Embryonic facial prominence (tissue), 1 donor: ENCODE measurements at regions not wholly inside any gene's neighbourhood (a gene's known extent, or its start where the extent isn't known, plus 50 kb on each side); places are given as distances from the start of the nearest gene placed in this dataset.
"Not testable (repeated sequence)": the region's sequence is repeated elsewhere in the genome, so short reads cannot be mapped to it uniquely, and the experiment has no call there.

Source experiments
- DNase-seq: peaks from one replicate; pipeline ENCODE4 v3.0.0-alpha.2; 2016; ENCODE audit errors: extremely low spot score

DNA sequence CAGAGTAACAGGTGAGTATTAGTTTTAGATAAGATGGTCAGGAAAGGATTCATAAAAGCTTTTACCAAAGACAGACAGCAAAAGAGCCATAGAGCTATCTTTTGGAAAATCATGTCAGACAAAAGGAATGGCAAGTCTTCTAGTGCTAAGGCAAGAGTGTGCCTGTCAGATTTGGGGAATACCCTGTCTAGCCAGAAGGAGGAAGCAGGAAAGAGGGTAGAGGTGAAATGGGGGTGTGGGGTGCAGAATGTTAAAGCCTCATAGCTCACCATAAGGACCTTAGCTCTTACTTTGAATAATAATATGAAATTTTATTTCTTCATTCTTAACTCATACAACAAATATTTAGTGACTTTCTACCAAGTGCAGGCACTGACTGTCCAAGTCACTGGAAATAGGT is 512.1 kb upstream of the ROBO2 start:
- DNase-seq, result no peak

DNA sequence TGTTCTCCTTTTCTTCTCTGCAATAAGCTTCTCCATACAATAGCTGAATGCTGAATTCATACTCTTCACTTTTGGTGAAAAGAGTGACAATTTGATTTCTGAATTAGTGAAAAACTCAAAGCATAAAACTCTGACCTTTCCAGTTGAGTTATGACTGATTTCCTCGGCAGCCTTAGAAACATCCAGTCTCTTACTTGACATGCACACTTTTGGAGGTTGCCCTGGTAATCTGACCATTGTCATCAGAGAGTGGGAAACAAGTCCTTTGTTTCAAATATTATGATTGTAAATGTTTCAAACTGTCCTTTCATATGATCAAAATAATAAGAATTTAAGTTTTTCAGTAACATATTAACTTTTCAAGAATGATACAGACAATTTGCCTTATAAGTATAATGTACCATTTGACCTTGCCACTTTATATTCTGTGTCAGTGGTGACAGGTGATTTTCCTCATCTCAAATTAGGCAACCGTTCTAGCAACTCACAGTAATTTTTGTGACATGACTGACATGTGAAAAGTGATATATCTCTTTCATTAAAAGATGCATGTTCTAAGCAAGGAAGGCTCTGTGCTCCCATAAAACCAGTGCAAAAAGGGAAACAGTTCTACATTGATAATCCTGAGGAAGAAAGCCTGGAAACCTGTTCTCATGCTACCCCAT is 507.6 kb upstream of the ROBO2 start:
- DNase-seq, result no peak

GRCh38 chr3:76533710-76534109 is 506.2 kb upstream of the ROBO2 start:
- not testable (repeated sequence) for DNase-seq

- not testable (repeated sequence) for DNase-seq
Measured at GRCh38 chr3:76537857-76538256, 502.0 kb upstream of the ROBO2 start.

DNA sequence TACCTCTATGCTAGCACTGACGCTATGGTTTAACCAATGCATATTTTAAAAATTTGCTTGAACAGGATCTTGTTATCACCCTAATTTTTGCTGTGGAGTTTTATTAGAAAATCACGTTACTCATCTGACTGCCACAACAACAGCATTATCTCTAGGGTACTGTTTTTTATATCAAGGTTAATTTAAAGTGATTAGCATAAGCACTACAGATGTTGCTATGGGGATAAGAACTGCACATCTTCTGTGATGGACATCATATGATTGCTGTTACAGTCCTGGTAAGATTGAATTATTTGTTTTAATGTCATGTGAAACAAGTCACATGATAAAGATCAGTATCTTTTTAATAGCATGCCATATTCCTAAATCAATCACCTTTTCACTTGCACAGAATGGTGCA is 492.2 kb upstream of the ROBO2 start:
- no peak for DNase-seq

- no peak for DNase-seq
Measured at GRCh38 chr3:76550522-76551201, 489.2 kb upstream of the ROBO2 start.

GRCh38 chr3:76551739-76552138 is 488.2 kb upstream of the ROBO2 start:
- DNase-seq, result no peak

GRCh38 chr3:76552653-76553052 is 487.2 kb upstream of the ROBO2 start:
- DNase-seq, result no peak

- DNase-seq, result peak; percentile 25
Measured at GRCh38 chr3:76554707-76555106, 485.2 kb upstream of the ROBO2 start.

DNA sequence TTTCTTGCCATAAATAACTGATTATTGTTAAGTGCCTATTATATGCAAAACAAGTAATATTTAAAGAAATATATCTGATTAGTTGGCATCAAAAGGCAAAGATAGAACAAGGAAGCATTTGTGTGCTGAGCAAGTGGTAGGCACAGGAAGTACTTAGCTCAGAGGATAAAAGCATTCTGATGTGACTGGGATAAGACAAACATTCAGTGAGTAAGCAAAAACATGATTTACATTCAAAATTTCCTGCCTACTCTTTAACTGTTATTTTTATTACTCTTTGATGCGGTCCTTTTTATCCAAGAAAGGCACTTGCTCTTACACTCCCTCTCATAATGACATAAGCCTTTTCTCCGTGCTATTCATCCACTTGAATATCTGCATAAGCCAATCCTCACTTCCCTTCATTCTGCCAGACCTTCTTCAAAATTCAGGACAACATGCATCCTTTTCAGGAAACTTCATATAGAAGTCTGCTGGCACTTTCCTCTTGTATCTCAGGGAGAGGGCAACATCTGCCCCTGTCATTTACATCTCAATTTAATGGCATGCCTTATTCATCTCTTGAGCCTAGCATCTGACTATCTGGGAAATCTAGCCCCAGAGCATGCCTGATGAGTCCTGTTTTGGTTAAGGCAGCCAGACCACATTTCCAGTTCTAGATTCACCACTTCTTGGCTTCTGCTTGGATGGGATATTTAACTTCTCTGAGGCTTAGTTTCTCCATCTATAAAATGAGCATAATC is 478.2 kb upstream of the ROBO2 start:
- DNase-seq, result no peak

DNA sequence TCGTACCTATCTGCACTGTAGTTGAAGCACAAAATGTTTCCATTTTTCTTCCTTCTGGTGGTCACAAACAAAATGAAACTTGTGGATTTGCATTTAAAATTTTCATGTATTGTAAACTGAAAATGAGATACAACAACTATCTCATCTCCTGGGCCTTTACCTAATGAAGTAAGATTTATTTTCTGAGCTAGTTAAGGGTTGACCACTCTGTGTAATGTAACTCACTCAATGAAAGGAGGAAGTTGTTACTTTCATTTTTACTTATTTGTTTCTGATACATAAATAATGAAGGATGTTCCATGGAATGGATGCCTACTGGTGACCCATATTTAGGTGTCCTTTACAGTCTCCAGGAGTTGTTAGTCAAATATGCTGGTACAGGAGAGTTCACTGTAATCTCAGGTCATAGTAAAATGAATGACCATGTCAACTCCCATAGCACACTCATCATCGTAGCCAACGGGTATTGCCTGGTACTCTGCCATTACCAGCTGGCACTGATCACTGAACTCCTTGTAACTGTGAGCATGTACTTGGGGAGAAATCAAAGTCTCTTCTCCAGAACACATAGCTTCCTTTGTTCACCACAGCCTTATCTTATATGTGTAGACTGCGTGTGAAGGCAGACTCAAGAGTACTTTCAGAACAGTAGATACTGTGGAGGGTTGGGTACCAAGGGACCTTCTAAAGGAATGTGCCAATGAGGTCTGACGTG is 474.2 kb upstream of the ROBO2 start:
- no peak for DNase-seq

GRCh38 chr3:76566211-76566534 is 473.7 kb upstream of the ROBO2 start:
- no peak for DNase-seq

- no peak for DNase-seq
Measured at GRCh38 chr3:76566904-76567303, 473.0 kb upstream of the ROBO2 start.

GRCh38 chr3:76570436-76571057 is 469.4 kb upstream of the ROBO2 start:
- DNase-seq, result no peak

GRCh38 chr3:76576201-76576600 is 463.7 kb upstream of the ROBO2 start:
- no peak for DNase-seq

DNA sequence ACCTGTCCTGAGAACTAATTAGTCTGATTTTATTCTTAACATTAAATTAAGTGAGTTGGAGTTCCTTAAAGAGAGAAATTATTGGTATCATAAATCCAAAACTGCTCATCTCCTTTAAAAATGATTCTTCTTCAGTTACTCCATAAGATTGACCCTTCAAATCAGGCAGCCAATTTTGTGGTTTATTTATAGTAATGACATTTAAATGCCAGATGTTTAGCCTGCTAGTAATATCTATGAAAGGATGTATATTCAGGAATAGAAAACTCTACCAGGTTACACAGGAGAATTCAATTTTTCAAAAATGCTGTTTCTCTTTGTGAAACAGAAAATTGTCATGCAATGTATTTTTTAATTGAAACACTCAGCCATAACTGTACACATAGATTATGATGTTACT is 457.8 kb upstream of the ROBO2 start:
- DNase-seq, result no peak

- no peak for DNase-seq
Measured at GRCh38 chr3:76582632-76583378, 457.1 kb upstream of the ROBO2 start.

DNA sequence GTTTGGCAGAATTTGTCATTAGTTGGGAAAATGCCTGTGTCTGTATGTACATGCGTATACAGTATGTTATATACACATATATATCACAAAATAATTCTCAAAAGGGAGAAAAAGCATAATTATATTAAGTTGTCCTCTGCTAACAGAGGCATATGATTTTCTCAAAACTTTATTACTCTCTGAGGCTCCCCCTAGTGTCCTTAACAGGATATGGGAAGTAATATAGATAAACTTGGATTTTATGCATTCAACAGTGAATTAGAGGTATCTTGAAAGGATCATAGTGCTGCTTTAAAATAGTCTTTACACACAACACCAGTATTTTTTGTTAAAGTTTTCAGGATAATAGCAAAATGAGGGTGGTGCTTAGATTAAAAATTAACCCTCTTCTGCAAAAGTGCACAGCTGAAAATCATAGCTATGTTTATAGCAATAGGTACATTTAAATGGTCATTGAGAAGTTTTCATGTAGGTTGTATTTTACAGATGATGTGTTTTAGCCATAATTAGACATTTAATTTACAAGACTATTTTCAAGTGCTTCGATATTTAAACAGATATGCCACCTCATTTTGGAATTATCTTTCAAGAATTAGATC is 454.0 kb upstream of the ROBO2 start:
- DNase-seq, result no peak

- no peak for DNase-seq
Measured at GRCh38 chr3:76586471-76586870, 453.4 kb upstream of the ROBO2 start.

- no peak for DNase-seq
Measured at GRCh38 chr3:76610150-76610549, 429.7 kb upstream of the ROBO2 start.

GRCh38 chr3:76615719-76616118 is 424.2 kb upstream of the ROBO2 start:
- DNase-seq, result no peak
